Activated B cell treated with CpG ODN at 0.5 μM for 24 hours (primary cell): ENCODE measurements at regions not wholly inside any gene's neighbourhood (a gene's known extent, or its start where the extent isn't known, plus 50 kb on each side); places are given as distances from the start of the nearest gene placed in this dataset.

Source experiments
- ATAC-seq: fragments of 200-7000 bp; cut with Tn5 transposase; one replicate; pipeline ENCODE4 v1.10.0; 2021; ENCODE audit warnings: low read depth, mild to moderate bottlenecking, moderate library complexity
- CTCF ChIA-PET: fragments of 350-600 bp; sonication (Branson Sonifier 250); formaldehyde crosslinking; loops from one replicate; lab custom pipeline; 2021; ENCODE audit warnings: antibody characterized with exemption; lab: Charles Lee
- POLR2A ChIA-PET: fragments of 350-600 bp; sonication (Branson Sonifier 250); formaldehyde crosslinking; loops from one replicate; lab custom pipeline; 2021; ENCODE audit warnings: antibody characterized with exemption; lab: Charles Lee
- DNase-seq: peaks from one replicate; pipeline ENCODE4 v3.0.0; 2022
- H3K27ac Mint-ChIP-seq: one replicate; pipeline ENCODE4 v1.8.0; 2020; ENCODE audit warnings: mixed read lengths
- H3K27me3 Mint-ChIP-seq: one replicate; pipeline ENCODE4 v1.8.0; 2021; ENCODE audit warnings: mixed read lengths
- H3K36me3 Mint-ChIP-seq: one replicate; pipeline ENCODE4 v1.8.0; 2021; ENCODE audit warnings: low read depth, mixed read lengths
- H3K4me1 Mint-ChIP-seq: one replicate; pipeline ENCODE4 v1.8.0; 2021; ENCODE audit warnings: mixed read lengths
- H3K4me3 Mint-ChIP-seq: one replicate; pipeline ENCODE4 v1.8.0; 2020; ENCODE audit warnings: mild to moderate bottlenecking, mixed read lengths
- H3K9me3 Mint-ChIP-seq: one replicate; pipeline ENCODE4 v1.8.0; 2020; ENCODE audit warnings: mixed read lengths
- CTCF ChIP-seq: fragments of 200-600 bp; IDR thresholded peaks from one replicate; pipeline ENCODE4 v1.8.0; 2022; ENCODE audit warnings: antibody characterized with exemption, mild to moderate bottlenecking
- intact Hi-C: fragments of 100-400 bp; cut with micrococcal nuclease; formaldehyde crosslinking; loops from one replicate; pipeline ENCODE4 v1.15.1; 2024

GRCh38 chr1:4210043-4210442 lies 310.0 kb upstream of the C1orf174 start:
- Mint-ChIP-seq H3K4me1 (no peaks in the 10 kb centered on the region), H3K4me3 (no peak overlapping the region), H3K27me3 (peaks cover 6% of the 10 kb centered on the region), H3K9me3 (peaks cover 13% of the 10 kb centered on the region), H3K27ac (no peak overlapping the region), H3K36me3 (no peaks in the 10 kb centered on the region)
- CTCF ChIA-PET = no interaction called here
- POLR2A ChIA-PET = no interaction called here
- intact Hi-C loops = no loop called here
- DNase-seq (no peak), ATAC-seq (no peak)
- TF ChIP-seq CTCF = no peak

DNA sequence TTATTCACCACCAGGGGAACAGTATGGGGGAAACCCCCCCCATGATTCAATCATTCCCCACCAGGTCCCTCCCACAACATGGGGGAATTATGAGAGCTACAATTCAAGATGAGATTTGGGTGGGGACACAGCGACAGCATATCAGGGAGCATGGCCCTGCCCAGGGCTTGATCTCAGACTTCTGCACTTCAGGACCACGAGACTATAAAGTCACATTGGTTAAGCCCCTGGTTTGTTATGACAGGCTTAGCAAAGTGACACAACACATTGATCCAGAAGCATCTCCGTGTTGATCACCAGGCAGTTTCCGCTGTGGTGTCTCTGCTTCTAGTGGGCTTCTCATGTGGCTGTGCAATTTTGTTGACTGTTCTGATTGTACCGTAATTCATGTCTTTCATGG lies 312.7 kb upstream of the C1orf174 start:
- CTCF ChIA-PET = no interaction called here
- no peaks in the 10 kb centered on the region for H3K36me3 Mint-ChIP-seq
- DNase-seq (no peak), ATAC-seq (no peak)
- H3K4me1 Mint-ChIP-seq = no peaks in the 10 kb centered on the region
- no peak overlapping the region for H3K4me3 Mint-ChIP-seq
- peaks cover 11% of the 10 kb centered on the region for H3K27me3 Mint-ChIP-seq
- POLR2A ChIA-PET = no interaction called here
- no peak overlapping the region for H3K27ac Mint-ChIP-seq
- intact Hi-C loops = no loop called here
- TF ChIP-seq CTCF = no peak
- H3K9me3 Mint-ChIP-seq = no peaks in the 10 kb centered on the region

GRCh38 chr1:4213366-4213973 lies 313.4 kb upstream of the C1orf174 start:
- ATAC-seq (no peak), DNase-seq (no peak)
- peaks cover 11% of the 10 kb centered on the region for H3K27me3 Mint-ChIP-seq
- no peaks in the 10 kb centered on the region for H3K4me1 Mint-ChIP-seq
- ChIA-PET POLR2A (no interaction called here), CTCF (no interaction called here)
- no peak for TF ChIP-seq CTCF
- H3K36me3 Mint-ChIP-seq = no peaks in the 10 kb centered on the region
- intact Hi-C loops = no loop called here
- no peak overlapping the region for H3K4me3 Mint-ChIP-seq
- H3K9me3 Mint-ChIP-seq = no peaks in the 10 kb centered on the region
- no peak overlapping the region for H3K27ac Mint-ChIP-seq

DNA sequence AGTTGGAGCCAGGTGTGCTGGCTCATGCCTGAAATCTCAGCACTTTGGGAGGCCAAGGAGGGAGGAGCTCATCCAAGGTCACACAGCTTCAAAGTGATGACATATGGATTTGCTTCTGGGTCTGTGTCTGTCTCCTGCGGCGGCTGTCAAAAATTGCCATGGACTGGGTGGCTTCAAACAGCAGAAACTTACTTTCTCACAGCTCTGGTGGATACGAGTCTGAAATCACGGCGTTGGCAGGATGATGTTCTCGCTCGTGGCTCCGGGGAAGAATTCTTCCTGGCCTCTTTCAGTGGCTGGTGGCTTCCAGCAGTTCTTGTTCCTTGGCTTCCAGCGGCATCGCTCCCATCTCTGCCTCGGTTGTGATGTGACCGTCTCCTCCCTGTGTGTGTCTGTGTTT lies 314.8 kb upstream of the C1orf174 start:
- CTCF ChIA-PET = no interaction called here
- ATAC-seq (no peak), DNase-seq (no peak)
- POLR2A ChIA-PET = no interaction called here
- intact Hi-C loops = no loop called here
- no peak for TF ChIP-seq CTCF
- Mint-ChIP-seq H3K27me3 (peaks cover 8% of the 10 kb centered on the region), H3K4me1 (no peaks in the 10 kb centered on the region), H3K4me3 (no peak overlapping the region), H3K27ac (no peak overlapping the region), H3K36me3 (no peaks in the 10 kb centered on the region), H3K9me3 (no peaks in the 10 kb centered on the region)

DNA sequence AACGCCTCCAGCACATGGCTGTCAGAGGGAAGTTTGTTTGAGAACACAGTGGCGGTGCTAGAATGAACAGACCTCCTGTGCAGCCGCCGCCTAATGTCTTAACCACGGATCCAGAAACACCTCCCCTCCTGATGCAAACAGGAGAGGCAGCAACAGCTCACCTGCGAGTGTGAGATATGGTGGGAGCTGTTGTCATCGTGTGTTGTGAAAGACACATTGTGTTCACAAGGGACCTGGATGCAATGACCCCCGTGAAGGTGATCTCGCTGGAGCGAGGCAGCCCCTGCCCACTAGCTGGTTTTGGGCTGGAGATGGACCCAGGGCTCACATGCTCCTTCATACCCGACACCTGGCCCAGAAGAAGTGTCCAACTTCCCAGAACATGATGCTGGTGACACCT lies 315.3 kb upstream of the C1orf174 start:
- Mint-ChIP-seq H3K4me1 (no peaks in the 10 kb centered on the region), H3K36me3 (no peaks in the 10 kb centered on the region), H3K27me3 (peaks cover 8% of the 10 kb centered on the region), H3K27ac (no peak overlapping the region), H3K9me3 (no peaks in the 10 kb centered on the region), H3K4me3 (no peak overlapping the region)
- ChIA-PET CTCF (no interaction called here), POLR2A (no interaction called here)
- ATAC-seq = no peak
- intact Hi-C loops = no loop called here
- TF ChIP-seq CTCF = no peak
- DNase-seq = no peak
